Activated CD8-positive, alpha-beta T cell treated with anti-CD3 and anti-CD28 coated beads for 36 hours (primary cell): ENCODE measurements at regions not wholly inside any gene's neighbourhood (a gene's known extent, or its start where the extent isn't known, plus 50 kb on each side); places are given as distances from the start of the nearest gene placed in this dataset.

Source experiments
- ATAC-seq: fragments of 200-7000 bp; cut with Tn5 transposase; one replicate; pipeline ENCODE4 v1.10.0; 2021; ENCODE audit warnings: mild to moderate bottlenecking, moderate library complexity
- CTCF ChIA-PET: fragments of 350-600 bp; sonication (Branson Sonifier 250); formaldehyde crosslinking; loops from one replicate; lab custom pipeline; 2021; ENCODE audit warnings: antibody characterized with exemption; lab: Charles Lee
- POLR2A ChIA-PET: fragments of 350-600 bp; sonication (Branson Sonifier 250); formaldehyde crosslinking; loops from one replicate; lab custom pipeline; 2021; ENCODE audit warnings: antibody characterized with exemption; lab: Charles Lee
- DNase-seq: peaks from one replicate; pipeline ENCODE4 v3.0.0-alpha.2; 2020
- H3K27ac Mint-ChIP-seq: one replicate; pipeline ENCODE4 v1.8.0; 2021; ENCODE audit warnings: mild to moderate bottlenecking, mixed read lengths
- H3K27me3 Mint-ChIP-seq: one replicate; pipeline ENCODE4 v1.8.0; 2021; ENCODE audit warnings: mixed read lengths
- H3K36me3 Mint-ChIP-seq: one replicate; pipeline ENCODE4 v1.8.0; 2021; ENCODE audit warnings: low read depth, mixed read lengths
- H3K4me1 Mint-ChIP-seq: one replicate; pipeline ENCODE4 v1.8.0; 2021; ENCODE audit warnings: low read depth, mixed read lengths
- H3K4me3 Mint-ChIP-seq: one replicate; pipeline ENCODE4 v1.8.0; 2021; ENCODE audit warnings: mild to moderate bottlenecking, moderate library complexity, mixed read lengths
- H3K9me3 Mint-ChIP-seq: one replicate; pipeline ENCODE4 v1.8.0; 2021; ENCODE audit warnings: mixed read lengths
- intact Hi-C: fragments of 100-400 bp; cut with micrococcal nuclease; formaldehyde crosslinking; loops from one replicate; pipeline ENCODE4 v1.10.0; 2022
- TF ChIP-seq, protein P1 (sequence below): fragments of 200-600 bp; IDR thresholded peaks from one replicate; pipeline ENCODE4 v1.8.0; 2022; ENCODE audit warnings: antibody characterized with exemption, mild to moderate bottlenecking

DNA sequence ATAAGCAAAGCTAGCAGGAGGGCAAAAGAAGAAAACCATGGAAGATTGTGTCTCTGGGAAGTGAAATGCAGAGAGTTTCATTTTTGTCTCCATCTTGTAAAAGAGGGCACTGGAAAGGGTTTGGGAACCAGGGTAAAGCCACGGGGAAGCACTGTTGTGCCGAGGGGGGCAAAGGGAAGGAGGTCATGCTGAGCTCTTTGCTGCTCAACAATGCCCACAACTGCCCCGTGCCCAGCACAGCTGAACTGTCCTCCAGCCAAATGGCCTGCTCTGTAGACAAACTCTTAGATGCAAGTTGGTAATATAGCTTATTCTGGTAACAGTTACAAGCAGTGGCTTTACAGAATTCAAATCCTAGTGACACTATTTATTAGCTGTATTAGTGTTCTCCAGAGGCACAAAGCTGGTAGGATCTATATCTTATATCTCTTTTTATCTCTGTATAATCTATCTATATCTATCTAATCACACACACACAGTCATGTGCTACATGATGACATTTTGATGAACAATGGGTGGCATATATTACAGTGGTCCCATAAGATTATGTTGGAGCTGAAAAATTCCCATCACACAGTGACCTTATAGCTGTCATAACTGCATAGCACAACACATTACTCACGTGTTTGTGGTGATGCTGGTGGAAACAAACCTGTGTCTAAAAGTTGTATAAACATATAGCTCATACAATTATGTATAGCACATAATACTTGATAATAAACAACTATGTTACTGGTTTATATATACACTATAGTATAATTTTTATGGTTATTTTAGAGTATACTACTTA lies 203.4 kb upstream of the DDHD1 start:
- TF ChIP-seq, protein P1, sequence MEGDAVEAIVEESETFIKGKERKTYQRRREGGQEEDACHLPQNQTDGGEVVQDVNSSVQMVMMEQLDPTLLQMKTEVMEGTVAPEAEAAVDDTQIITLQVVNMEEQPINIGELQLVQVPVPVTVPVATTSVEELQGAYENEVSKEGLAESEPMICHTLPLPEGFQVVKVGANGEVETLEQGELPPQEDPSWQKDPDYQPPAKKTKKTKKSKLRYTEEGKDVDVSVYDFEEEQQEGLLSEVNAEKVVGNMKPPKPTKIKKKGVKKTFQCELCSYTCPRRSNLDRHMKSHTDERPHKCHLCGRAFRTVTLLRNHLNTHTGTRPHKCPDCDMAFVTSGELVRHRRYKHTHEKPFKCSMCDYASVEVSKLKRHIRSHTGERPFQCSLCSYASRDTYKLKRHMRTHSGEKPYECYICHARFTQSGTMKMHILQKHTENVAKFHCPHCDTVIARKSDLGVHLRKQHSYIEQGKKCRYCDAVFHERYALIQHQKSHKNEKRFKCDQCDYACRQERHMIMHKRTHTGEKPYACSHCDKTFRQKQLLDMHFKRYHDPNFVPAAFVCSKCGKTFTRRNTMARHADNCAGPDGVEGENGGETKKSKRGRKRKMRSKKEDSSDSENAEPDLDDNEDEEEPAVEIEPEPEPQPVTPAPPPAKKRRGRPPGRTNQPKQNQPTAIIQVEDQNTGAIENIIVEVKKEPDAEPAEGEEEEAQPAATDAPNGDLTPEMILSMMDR: no peak
- intact Hi-C loops: no loop called here
- CTCF ChIA-PET: interaction anchor here (0.7 to 2.5 kb wide), 2 partner anchors 31 to 60 kb away, joined by 3 to 12 read pairs; no protein-coding TSS in a partner anchor

DNA sequence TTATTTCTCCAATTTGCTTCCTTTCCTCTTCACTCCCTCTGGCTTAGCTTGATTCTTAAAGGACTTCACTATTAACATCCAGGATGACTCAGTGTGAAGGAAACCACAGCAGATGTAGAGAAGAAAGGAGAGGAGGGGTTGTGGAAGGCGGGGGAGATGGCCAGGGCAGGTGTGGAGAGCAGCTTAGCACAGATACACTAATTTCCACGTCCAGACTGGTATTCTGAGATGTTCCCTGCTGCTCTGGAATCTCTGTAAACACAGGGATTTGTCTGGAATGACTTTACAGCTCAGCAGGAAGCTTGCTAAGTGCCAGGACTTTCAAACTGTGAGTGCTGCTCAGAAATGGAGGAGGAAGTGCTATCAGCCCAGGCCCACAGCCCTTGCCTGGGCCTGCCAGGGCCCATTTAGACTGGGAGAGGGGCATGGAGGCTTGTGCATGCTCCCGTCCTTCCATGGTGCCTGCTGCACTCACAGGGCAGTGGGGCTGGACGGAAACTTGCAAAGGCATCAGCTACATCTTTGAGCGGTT lies 202.5 kb upstream of the DDHD1 start:
- Mint-ChIP-seq H3K27ac (no peak overlapping the region), H3K4me3 (no peak overlapping the region), H3K27me3 (no peaks in the 10 kb centered on the region), H3K4me1 (peaks cover 2% of the 10 kb centered on the region), H3K36me3 (no peaks in the 10 kb centered on the region), H3K9me3 (no peaks in the 10 kb centered on the region)
- TF ChIP-seq, protein P1: no peak
- DNase-seq (no peak), ATAC-seq (no peak)
- ChIA-PET CTCF (interaction anchor here (2.5 kb wide), 1 partner anchor 60 kb away, joined by 12 read pairs; no protein-coding TSS in a partner anchor), POLR2A (no interaction called here)
- intact Hi-C loops: no loop called here

More for the DNA sequence above, 203.4 kb upstream of the DDHD1 start:
- Mint-ChIP-seq H3K36me3 (no peaks in the 10 kb centered on the region), H3K4me1 (peaks cover 2% of the 10 kb centered on the region), H3K4me3 (no peak overlapping the region), H3K27ac (no peak overlapping the region), H3K9me3 (no peaks in the 10 kb centered on the region), H3K27me3 (no peaks in the 10 kb centered on the region)
- POLR2A ChIA-PET: no interaction called here
- no peak for DNase-seq
- ATAC-seq: no peak

DNA sequence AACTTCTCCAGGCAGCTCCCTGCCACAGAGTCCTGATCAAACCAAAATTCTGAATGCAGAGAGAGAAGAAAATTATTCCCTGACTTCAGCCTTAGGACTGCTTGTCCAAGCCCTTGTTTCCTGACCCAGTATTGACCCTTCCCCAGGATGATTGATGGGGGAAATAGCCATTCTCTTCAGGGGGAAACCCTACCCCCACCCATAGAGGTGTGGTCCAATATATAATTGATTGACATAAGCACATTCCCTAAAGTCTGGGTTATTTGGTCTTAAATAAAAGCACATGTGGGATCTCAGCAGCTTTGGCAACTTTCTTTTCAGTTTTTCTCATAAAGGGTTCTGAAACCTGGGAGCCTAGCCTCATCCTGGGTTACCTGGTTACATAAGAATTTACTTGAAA lies 201.2 kb upstream of the DDHD1 start:
- ChIA-PET POLR2A (no interaction called here), CTCF (interaction anchor here (2.4 to 2.5 kb wide), 2 partner anchors 29 to 58 kb away, joined by 7 to 12 read pairs; no protein-coding TSS in a partner anchor)
- no peak for DNase-seq
- H3K27ac Mint-ChIP-seq: no peak overlapping the region
- H3K36me3 Mint-ChIP-seq: no peaks in the 10 kb centered on the region
- no peaks in the 10 kb centered on the region for H3K27me3 Mint-ChIP-seq
- no peak overlapping the region for H3K4me3 Mint-ChIP-seq
- peaks cover 2% of the 10 kb centered on the region for H3K4me1 Mint-ChIP-seq
- ATAC-seq: no peak
- intact Hi-C loops: no loop called here
- H3K9me3 Mint-ChIP-seq: no peaks in the 10 kb centered on the region
- TF ChIP-seq, protein P1: no peak

DNA sequence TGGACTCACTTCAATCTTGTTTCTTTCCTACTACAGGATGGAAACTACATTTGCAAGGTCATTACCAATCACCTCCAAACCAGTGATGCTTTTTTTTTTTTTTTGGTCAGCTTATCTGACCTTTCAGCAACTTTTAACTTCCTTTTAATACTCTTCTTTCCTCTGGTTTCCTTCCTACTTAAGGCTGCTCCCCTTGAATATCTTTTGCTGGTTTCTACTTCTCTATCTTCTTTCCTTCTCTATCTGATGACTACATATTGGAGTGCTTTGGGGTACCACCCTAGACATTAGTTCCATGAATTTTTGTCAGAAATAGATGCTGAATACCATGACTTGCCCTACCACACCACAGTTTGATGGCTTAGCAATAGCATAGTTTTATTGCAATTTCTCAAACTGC lies 197.7 kb upstream of the DDHD1 start:
- ChIA-PET POLR2A (no interaction called here), CTCF (no interaction called here)
- ATAC-seq: no peak
- Mint-ChIP-seq H3K4me1 (peaks cover 2% of the 10 kb centered on the region), H3K27ac (no peak overlapping the region), H3K27me3 (no peaks in the 10 kb centered on the region), H3K4me3 (no peak overlapping the region), H3K9me3 (no peaks in the 10 kb centered on the region), H3K36me3 (no peaks in the 10 kb centered on the region)
- TF ChIP-seq, protein P1: no peak
- no peak for DNase-seq
- intact Hi-C loops: no loop called here

DNA sequence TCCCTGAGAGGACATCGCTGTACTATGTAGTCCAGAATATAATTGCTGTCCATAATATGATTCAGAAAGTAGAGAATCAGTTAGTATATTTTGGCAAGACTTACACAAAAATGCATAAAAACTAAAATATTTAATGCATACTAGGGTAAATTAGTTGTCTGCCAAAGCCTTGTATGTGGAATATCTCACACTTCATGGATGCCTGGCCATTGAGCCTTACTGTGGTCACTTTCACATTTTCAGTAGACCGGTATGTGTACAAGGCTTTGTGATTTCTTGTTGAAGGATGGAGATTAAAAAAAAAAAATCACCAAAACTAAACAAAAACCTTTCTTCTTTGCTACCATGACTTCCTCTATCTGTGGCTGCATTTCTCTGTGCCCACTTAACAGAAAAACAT lies 197.3 kb upstream of the DDHD1 start:
- H3K4me3 Mint-ChIP-seq: no peak overlapping the region
- H3K27ac Mint-ChIP-seq: no peak overlapping the region
- DNase-seq (no peak), ATAC-seq (no peak)
- intact Hi-C loops: no loop called here
- TF ChIP-seq, protein P1: no peak
- no peaks in the 10 kb centered on the region for H3K27me3 Mint-ChIP-seq
- ChIA-PET CTCF (no interaction called here), POLR2A (no interaction called here)
- H3K4me1 Mint-ChIP-seq: peaks cover 1% of the 10 kb centered on the region
- H3K36me3 Mint-ChIP-seq: no peaks in the 10 kb centered on the region
- H3K9me3 Mint-ChIP-seq: no peaks in the 10 kb centered on the region
